ENCODE measurements at regions not wholly inside any gene's neighbourhood (a gene's known extent, or its start where the extent isn't known, plus 50 kb on each side); places are given as distances from the start of the nearest gene placed in this dataset.

DNA sequence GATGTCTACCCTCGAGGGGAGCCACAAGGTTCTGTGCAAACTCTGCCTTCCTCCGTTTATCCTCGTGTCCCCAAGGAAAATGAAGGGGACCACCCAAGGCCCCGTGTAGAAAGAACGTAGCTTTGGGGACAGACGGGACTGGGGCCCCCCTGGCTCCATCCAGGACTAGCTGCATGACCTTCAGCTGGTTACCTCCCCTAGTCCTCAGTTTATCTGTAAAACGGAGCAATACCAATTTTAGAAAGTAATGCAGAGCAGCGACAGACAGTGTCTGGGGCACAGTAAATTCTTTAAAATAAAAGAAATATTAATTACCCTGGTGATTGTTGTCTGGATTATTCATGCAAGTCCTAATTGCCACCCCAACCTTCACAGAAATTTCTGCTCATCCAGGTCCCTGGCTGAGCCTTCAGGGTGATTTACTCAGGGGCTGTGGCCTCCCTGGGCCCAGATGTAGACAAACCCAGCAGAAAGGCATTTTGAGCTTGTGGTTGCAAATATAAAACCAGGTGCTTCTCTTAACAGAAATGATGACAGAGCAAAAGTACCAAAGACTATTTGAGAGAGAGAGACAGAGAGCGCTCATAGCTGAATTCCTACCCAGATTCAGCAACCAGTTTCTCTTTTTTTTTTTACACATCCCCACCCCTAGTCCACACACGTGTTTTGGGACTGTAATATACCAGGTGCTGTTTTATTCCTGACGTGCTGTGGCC, 155.1 kb upstream of the SMIM23 start:
- TF ChIP-seq, protein P1, sequence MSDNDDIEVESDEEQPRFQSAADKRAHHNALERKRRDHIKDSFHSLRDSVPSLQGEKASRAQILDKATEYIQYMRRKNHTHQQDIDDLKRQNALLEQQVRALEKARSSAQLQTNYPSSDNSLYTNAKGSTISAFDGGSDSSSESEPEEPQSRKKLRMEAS (IDR thresholded peaks at IDR 0.05): no peak
- TF ChIP-seq CEBPB (IDR thresholded peaks at IDR 0.05): no peak
- no peak for TF ChIP-seq EP300 (IDR thresholded peaks at IDR 0.05; ENCODE audit: borderline replicate concordance)
- no peak for TF ChIP-seq YY1 (IDR thresholded peaks at IDR 0.05; ENCODE audit: low read depth)
- TF ChIP-seq, protein P2, sequence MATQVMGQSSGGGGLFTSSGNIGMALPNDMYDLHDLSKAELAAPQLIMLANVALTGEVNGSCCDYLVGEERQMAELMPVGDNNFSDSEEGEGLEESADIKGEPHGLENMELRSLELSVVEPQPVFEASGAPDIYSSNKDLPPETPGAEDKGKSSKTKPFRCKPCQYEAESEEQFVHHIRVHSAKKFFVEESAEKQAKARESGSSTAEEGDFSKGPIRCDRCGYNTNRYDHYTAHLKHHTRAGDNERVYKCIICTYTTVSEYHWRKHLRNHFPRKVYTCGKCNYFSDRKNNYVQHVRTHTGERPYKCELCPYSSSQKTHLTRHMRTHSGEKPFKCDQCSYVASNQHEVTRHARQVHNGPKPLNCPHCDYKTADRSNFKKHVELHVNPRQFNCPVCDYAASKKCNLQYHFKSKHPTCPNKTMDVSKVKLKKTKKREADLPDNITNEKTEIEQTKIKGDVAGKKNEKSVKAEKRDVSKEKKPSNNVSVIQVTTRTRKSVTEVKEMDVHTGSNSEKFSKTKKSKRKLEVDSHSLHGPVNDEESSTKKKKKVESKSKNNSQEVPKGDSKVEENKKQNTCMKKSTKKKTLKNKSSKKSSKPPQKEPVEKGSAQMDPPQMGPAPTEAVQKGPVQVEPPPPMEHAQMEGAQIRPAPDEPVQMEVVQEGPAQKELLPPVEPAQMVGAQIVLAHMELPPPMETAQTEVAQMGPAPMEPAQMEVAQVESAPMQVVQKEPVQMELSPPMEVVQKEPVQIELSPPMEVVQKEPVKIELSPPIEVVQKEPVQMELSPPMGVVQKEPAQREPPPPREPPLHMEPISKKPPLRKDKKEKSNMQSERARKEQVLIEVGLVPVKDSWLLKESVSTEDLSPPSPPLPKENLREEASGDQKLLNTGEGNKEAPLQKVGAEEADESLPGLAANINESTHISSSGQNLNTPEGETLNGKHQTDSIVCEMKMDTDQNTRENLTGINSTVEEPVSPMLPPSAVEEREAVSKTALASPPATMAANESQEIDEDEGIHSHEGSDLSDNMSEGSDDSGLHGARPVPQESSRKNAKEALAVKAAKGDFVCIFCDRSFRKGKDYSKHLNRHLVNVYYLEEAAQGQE (IDR thresholded peaks at IDR 0.05; ENCODE audit: low read depth): no peak
- TF ChIP-seq TAF1 (IDR thresholded peaks at IDR 0.05; ENCODE audit: low read depth): no peak
- TF ChIP-seq TEAD4 (IDR thresholded peaks at IDR 0.05): no peak
